Vagina (tissue), 2 donors: ENCODE measurements at regions not wholly inside any gene's neighbourhood (a gene's known extent, or its start where the extent isn't known, plus 50 kb on each side); places are given as distances from the start of the nearest gene placed in this dataset.

ENCODE experiments used
- POLR2A ChIP-seq, 2 donors: fragments of 450-650 bp; IDR thresholded peaks; one replicate each; pipeline ENCODE4 v1.6.1; 2017; ENCODE audit warnings: antibody characterized with exemption in 2 of 2, mild to moderate bottlenecking in 2 of 2, moderate library complexity in 2 of 2
- TF ChIP-seq, protein P1 (sequence below), 3 experiments: fragments of 450-650 bp in 2 of 3; fragments of 200-600 bp in 1 of 3; sonication (generic) in 1 of 3; IDR thresholded peaks; one replicate each; pipeline ENCODE4 v1.5.1; 2017 to 2019; ENCODE audit warnings: antibody characterized with exemption in 3 of 3, mild to moderate bottlenecking in 2 of 3, moderate library complexity in 2 of 3

DNA sequence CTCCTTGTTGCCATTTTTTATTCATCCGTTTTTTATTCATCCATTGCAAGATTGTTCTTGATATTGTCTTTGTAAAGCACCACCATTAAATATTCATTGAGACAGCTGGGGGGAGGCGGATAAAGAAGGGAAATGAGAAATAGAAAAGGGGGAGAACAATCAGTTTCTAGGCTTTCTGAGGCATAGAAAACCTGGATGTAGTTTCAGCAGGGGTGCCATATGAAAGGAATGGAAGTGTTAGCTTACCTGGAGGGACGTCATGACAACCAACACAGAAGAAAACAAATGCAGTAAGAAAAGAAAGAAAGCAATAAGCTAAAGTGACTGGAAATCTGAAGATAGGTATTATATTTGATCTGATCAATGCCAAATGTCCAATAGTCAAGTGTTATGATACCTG is 276.1 kb downstream of the GASK1B start:
- TF ChIP-seq, protein P1, sequence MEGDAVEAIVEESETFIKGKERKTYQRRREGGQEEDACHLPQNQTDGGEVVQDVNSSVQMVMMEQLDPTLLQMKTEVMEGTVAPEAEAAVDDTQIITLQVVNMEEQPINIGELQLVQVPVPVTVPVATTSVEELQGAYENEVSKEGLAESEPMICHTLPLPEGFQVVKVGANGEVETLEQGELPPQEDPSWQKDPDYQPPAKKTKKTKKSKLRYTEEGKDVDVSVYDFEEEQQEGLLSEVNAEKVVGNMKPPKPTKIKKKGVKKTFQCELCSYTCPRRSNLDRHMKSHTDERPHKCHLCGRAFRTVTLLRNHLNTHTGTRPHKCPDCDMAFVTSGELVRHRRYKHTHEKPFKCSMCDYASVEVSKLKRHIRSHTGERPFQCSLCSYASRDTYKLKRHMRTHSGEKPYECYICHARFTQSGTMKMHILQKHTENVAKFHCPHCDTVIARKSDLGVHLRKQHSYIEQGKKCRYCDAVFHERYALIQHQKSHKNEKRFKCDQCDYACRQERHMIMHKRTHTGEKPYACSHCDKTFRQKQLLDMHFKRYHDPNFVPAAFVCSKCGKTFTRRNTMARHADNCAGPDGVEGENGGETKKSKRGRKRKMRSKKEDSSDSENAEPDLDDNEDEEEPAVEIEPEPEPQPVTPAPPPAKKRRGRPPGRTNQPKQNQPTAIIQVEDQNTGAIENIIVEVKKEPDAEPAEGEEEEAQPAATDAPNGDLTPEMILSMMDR (IDR thresholded peaks at IDR 0.05), result no peak
- no peak for TF ChIP-seq POLR2A (IDR thresholded peaks at IDR 0.05)
